ENCODE measurements at regions not wholly inside any gene's neighbourhood (a gene's known extent, or its start where the extent isn't known, plus 50 kb on each side); places are given as distances from the start of the nearest gene placed in this dataset.

DNA sequence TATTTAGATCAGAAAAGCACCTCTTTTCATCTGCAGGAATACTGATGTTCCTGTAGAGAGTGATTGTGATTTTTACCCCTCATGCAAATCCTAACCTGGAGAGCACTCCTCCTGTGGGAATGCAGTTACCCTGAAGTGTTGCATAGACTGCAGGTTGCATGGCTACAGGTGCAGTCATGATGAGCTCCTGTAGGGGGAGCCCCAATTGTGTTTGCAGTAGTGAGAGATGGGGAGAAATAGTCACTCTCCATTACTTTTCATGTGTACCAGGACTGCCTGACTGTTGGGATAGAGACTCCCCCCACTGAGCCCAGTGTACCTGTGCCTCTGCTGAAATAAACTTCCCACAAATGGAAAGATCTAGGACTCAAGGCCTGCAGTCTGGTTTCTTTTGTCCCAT lies 1086.5 kb downstream of the SLC6A15 start:
- intact Hi-C loops (cut with micrococcal nuclease) = loop anchor here (10.0 kb wide), 1 partner anchor 1141 kb away; the partner anchor contains the start of gene TMTC2
- ATAC-seq (no peak), DNase-seq (no peak)

DNA sequence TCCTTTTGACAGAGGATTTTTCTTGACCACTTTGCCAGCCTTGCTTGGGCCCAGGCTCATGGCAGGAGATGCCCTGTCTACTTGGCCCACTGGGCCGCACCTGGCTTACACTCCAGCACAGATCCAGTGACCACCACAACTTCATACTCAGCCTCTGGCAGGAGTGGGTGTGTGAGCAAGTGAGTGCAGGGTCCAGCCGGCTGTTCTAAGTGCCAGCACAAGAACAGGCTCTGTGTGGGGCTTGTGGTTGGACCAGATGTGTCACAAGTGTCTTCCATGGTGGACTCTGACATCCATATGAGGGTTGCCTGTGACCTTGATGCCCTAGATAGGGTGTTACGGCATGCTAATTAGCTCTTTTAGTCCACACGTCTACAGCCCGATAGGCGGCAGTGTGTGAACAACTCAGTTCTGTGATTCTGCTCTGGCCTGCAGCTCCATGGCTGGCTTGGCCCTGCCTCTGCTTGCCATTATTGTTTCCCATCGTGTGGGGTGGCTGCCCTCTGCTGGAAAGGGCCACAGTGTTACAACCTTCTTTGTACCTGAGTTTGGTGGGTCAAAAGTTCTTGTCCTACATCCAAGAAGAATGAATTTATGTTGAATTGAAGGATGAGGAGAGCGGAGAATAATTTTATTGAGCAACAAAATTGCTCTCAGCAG lies 1089.1 kb downstream of the SLC6A15 start:
- DNase-seq = peak; percentile 40
- intact Hi-C loops (cut with micrococcal nuclease) = loop anchor here (10.0 kb wide), 1 partner anchor 1139 kb away; the partner anchor contains the start of gene TMTC2
- peak; percentile 82 for ATAC-seq

DNA sequence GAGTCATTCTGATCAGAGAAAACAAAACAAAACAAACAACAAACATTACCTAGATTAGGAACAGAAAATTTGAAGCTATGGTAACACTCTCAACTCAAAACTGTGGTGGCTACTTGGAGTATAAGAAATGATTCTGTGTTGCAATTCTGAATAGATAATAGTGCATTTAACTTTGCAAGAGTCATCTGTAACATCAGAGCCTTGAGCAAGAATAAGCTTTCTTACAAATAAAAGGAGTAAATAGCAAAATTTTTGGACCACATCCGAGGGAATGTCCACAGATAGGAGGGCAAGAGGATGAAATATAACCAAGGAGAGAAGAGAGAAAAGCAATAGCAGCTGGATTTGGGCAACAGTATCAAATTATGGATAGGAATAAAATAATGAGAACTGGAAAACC lies 1090.6 kb downstream of the SLC6A15 start:
- DNase-seq = no peak
- ATAC-seq = no peak
- intact Hi-C loops (cut with micrococcal nuclease) = loop anchor here (10.0 kb wide), 1 partner anchor 1137 kb away; the partner anchor contains the start of gene TMTC2

DNA sequence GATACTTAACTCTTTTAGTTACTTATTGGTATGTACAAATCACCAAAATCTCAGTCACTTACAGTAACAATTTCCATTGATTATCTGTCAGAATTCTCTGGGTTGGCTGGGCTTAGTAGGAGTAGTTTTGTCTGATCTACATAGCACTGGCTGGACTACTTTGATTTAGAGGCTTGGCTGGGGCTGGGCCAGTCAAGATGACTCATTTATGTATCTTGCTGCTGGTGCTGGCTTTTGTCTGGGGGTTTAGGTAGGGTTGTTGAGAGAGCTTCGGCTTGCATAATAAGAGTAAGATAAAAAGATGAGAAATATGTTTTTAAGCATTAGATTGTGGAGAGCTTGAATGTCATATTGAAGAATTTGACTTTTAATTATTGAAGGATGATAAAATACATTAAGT lies 1093.7 kb downstream of the SLC6A15 start:
- intact Hi-C loops (cut with micrococcal nuclease) = no loop called here
- DNase-seq (no peak), ATAC-seq (peak; percentile 73)

DNA sequence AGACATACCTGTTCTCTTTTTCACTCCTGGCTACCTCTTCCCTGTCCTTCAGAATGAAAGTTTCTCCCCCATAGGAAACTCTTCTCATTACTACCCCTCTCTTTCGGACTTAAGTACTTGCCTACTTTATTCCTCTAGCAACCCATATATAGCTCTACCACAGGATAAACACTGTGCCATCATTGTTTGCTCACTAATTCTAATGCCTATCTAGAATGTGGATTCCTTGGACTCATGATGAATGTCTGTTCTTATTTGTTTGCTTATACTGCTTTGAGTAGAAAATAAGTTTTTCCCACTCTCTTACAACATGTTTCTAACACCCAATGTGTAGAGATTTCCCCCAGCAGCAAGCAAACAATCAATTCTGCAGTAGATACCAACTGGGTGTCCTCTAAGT lies 1094.9 kb downstream of the SLC6A15 start:
- ATAC-seq = no peak
- intact Hi-C loops (cut with micrococcal nuclease) = no loop called here

DNA sequence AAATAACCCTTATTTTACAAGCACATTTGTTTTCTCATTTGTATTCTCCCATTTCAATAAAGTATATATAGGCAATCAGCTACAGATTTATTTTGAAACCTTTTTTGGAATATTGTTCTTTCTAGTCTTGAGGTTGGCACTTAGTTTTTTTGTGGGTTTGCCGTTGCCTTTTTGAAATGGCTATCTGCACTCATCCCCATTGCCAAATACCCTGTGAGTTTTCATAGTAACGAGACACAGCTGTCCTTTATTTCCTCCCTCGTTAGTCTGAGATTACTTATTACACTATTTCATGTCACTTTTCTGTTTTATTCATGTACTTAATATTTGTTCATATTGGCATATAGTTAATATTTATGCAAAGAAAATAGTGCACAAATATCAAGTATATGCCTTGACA lies 1104.0 kb downstream of the SLC6A15 start:
- intact Hi-C loops (cut with micrococcal nuclease) = no loop called here
- ATAC-seq (no peak), DNase-seq (no peak)

More for the DNA sequence above, 1094.9 kb downstream of the SLC6A15 start:
- DNase-seq = no peak

DNA sequence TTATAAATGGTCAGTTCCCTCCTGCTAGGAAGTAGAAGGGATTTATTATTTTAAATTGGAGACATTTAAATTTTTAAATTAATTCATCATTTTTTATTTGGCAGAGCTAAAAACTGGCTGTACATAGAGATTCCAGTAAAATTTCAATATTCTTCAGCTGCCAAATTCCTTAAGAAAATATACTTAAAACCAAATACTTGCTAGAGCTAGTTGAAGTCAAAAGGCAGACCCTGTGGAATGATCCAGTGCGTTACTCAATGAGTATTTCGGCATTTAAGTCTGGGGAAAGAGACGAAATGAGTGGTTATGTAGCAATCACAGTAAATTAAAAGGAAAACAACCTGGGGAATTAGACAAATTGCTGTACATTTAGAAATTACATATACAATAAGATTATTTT lies 1104.7 kb downstream of the SLC6A15 start:
- intact Hi-C loops (cut with micrococcal nuclease) = no loop called here
- DNase-seq = no peak
- ATAC-seq = no peak

DNA sequence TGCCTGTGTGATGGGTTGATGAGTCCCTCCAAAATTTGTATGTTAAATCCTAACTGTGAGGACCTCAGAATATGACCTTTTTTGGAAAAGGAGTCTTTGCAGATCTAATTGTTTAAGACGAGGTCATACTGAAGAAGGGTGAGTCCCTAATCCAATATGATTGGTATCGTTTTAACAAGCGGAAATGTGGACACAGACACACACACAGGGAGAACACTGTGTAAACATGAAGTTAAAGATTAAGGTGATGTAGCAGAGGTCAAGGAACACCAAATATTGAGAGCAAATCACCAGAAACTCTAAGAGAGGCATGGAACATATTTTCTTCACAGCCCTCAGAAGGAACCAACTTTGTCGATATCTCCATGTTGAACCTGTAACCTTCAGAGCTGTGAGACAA lies 1106.7 kb downstream of the SLC6A15 start:
- intact Hi-C loops (cut with micrococcal nuclease) = no loop called here
- DNase-seq (no peak), ATAC-seq (no peak)

DNA sequence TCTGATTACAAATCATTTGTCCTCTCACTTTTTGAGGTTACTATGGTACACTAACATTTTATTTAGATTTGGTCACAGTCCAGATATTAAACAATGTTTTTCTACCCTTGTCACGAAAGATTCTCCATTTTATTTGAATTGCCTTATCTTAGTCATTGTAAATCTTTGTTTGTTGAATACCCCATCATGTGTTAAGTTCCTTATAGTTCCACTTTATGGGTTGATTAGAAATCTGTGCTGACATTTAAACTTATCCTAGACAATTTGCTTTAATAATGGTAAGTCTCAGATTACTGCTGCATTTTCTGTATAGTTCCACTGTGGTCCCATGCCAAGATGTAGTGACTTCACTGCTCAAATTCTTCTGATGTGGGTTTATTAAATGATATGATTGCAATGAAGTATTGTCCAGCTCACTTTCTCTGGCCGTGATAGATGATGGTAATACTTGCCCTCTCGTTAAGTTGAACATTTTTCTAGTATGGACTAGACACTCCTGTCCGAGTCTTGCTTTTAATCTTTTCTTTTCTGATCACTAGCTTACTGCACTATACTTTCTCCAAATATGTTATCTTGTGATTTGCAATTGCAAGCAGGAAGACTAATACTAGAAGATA lies 1107.3 kb downstream of the SLC6A15 start:
- ATAC-seq (no peak), DNase-seq (no peak)
- intact Hi-C loops (cut with micrococcal nuclease) = no loop called here

DNA sequence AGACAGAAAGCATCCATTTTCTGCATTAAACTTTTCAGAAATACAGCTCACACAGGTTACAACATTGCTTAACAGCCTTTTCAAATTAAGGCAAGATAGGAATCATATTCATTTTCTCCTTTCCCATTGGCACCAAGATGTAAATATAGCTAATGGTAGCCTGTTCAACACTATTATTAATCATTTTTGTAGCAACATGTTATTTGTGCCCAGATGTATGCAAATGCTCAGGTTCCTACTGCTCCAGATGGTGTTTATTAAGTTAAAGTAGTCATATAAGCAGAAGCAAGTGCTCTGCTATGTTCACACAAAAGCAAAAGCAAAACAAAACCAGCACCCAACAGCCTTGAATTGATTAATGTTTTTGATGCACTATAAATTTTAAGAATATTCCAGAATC lies 1110.6 kb downstream of the SLC6A15 start:
- ATAC-seq (no peak), DNase-seq (no peak)
- intact Hi-C loops (cut with micrococcal nuclease) = no loop called here

DNA sequence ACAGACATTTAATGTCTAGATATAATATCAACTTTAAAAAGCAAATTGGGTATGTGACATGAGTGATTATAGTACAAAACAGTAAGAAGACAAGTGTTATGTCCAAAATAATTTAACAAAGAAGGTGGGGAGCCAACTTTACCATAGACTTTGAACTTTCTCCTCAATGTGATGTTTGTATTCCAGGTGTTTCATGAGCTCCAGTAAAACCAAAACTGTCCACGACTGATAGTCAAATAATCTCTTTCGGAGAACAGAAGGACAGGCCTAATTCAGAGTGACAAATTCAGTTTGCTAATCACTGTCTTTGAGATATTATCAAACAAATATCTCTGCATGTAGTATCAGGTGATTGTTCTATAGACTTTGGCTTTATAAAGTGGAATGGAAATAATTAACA lies 1112.6 kb downstream of the SLC6A15 start:
- intact Hi-C loops (cut with micrococcal nuclease) = no loop called here
- DNase-seq (no peak), ATAC-seq (no peak)

DNA sequence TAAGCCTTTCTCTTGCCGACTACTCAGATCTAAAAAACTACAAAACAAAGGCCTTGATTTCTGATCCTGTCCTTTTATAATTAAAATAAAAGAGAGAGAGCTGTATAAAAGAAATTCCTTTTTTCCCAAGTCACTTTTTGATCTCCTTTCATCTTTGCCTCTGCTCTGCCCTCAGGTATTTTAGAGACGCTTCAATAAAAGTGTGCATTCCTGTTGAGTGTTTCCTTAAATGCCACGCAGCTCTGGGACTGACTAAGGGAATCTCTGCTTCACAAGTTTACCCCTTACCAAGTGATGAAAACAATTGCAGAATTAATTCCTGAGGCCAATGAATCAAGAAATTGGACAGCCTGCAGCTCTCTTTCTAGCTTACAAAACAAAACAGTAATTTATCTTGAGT lies 1109.8 kb downstream of the TMTC2 start:
- intact Hi-C loops (cut with micrococcal nuclease) = no loop called here
- DNase-seq (no peak), ATAC-seq (no peak)

DNA sequence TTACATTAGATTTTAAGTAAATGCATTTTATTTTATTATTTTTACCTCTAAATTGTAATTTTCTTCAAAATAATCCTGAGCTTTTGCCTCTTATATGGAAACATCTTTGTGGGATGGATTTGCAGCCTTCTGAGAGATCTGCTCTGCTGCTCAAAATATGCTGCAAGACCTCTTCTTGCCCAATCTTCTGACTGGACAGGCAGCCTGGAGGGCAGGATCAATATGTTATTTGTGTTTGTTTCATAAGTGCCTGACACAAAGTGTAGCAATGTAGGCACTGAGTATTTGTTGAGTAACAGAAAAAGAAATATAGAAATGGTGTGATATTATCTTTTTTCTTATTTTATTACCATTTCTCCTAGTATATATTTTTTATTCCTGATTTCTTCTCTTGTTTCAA lies 1106.9 kb downstream of the TMTC2 start:
- intact Hi-C loops (cut with micrococcal nuclease) = no loop called here
- ATAC-seq (no peak), DNase-seq (no peak)

DNA sequence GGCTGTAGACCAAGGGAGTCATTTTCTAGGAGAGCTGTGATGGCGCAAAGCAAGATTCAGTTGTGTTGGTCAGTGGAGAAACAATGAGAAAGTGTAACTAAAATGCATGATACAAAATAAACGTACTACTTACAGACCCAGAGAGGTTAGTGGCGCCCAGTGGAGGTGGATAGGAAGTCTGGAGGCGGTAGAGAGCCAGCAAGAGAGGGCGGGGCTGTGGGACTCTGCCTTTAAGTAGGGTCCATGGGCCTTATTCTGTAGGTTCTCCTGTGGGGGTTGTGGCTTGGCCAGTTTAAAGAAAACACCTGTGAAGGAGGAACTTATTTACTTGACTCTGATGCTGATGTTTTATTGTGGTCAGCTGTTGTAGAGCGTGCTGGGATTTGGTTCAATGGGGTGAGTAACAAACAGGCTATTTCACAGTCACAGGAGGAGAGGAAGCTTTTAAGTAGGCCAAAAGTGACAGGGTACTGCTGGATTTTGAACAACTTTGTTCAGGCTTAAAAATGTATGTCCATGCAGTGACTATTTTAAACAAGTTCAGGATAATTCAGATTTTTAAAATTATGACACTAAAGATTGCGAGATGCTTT lies 1097.7 kb downstream of the TMTC2 start:
- ATAC-seq (no peak), DNase-seq (no peak)
- intact Hi-C loops (cut with micrococcal nuclease) = no loop called here

DNA sequence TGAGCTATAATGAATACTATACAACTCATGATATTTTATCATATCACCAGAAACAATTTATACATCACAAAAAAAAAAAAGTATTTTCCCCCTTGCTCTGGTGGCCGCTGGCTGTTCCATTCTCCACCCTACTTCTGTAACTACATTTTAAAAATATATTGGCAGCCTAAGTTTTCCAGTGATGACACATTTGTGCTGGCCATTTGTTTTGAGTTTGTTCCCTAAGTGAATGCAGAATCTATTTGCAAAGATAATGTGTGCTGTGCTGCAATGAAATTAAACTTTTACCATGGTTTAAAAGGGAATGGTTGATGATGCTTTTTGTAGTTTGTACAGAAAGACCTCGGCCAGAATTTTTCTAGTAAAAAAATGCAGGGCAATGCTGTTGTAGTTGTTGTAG lies 1092.8 kb downstream of the TMTC2 start:
- intact Hi-C loops (cut with micrococcal nuclease) = no loop called here
- no peak for ATAC-seq
- no peak for DNase-seq

DNA sequence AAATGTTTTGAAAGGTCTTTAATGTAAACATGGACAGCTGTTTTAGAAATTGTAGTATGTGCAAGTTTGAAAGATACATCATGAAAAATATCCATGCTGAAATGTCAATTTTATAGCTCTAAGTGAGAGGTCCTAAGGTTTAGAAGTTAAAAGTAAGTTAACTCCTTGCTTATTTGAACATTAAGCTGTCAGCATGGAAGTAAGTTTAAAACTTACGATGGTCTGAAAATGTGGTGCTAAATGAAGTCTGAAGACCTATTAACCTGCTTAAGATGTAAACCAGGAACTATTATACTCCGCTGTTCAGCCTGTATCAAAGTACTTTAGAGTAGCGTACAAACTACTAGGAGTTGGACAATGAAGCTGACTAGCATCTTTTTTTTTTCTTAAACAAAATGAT lies 1082.4 kb downstream of the TMTC2 start:
- intact Hi-C loops (cut with micrococcal nuclease) = no loop called here
- DNase-seq (no peak), ATAC-seq (no peak)

DNA sequence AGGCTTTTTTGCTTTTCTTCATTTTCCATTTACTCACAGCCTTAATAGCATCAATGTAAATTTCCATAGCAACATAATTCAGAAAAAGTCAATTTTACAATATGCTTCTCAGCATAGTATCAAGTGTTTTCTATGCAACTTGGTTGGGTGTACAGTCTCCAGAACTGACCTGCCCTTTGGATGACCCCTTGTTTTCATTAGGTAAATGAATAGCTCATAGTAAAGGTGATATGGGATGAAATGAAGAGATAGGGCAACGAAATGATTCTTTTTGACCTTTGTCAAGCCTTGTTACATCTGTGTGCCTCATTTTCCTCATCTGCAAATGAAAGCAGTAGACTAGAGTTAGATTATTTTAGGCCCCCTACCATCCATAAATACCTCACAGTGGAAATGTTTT lies 1081.0 kb downstream of the TMTC2 start:
- ATAC-seq (no peak), DNase-seq (no peak)
- intact Hi-C loops (cut with micrococcal nuclease) = no loop called here

DNA sequence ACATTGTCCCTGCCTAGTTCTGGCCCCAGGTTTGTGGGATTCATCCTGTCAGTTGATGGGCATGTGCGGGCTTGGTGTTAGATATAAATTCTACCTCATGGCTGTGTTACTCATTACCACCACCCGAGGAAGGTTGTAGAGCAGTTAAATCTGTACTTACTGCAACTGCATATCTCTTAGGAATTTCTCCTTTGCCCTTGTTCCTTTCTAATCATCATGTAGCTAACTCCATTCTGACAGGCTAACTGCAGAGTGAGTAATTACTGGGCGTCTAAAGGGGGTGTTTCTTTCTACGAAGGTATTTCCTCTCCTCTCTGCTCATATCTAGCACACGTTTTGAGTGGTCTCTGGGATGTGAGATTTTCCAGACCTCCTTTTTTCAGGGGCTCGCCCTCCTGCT lies 1076.7 kb downstream of the TMTC2 start:
- ATAC-seq (no peak), DNase-seq (no peak)
- intact Hi-C loops (cut with micrococcal nuclease) = no loop called here

DNA sequence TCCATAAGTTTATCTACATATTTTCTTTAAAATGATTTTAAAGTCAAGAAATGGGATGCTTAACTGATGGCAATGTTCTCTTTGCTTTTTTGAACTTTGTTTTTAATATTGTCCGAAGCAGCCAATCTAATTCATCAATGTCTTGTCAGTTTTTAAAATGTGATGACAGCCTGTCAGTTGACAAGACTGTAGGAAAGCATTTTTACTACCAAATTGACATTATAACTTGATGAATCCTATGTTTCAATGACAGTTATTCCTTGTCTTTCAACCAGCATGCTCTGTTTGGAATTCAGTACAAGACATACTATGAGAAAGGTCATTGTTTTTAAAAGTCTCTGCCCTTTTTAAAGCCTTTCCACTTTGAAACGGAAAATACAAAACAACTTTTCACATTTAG lies 1073.2 kb downstream of the TMTC2 start:
- intact Hi-C loops (cut with micrococcal nuclease) = no loop called here
- no peak for DNase-seq
- ATAC-seq = no peak

DNA sequence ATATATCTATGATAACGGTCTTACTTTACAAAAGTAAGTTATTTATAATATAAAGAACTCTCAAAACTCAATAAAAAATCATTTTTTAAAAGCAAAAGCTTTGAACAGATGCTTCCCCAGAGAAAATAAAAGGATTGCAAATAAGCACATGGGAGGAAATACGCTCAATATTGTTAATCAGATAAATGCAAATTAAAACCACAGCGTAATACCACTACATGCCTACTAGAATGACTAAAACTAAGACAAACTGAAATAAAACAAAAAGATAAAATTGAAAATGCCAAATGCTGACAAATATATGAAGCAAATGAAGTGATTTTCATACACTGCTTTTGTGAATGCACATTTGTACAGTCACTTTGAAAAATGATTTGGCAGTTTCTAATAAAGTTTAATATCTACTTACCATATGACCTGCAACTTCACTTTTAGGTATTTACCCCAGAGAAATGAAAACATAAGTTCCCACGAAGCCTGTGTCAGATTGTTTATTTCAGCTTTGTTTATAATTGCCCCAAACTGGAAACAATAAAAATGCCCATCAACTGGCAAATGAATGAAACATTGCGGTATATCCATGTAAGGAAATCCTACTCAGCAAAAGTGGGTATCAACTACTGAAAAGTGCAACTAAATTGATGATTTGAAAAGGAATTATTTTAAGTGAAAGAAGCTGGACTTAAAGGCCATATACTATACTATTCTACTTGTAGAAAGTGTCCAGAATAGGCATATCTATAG lies 1072.4 kb downstream of the TMTC2 start:
- DNase-seq (no peak), ATAC-seq (no peak)
- intact Hi-C loops (cut with micrococcal nuclease) = no loop called here

All from left ventricle myocardium superior (tissue), 1 donor.